GM12878 (cell line): ENCODE measurements at regions not wholly inside any gene's neighbourhood (a gene's known extent, or its start where the extent isn't known, plus 50 kb on each side); places are given as distances from the start of the nearest gene placed in this dataset.

Source experiments
- ATAC-seq: fragments of 200-7000 bp; cut with Tn5 transposase; 3 replicates; pipeline ENCODE4 v1.9.1; 2020; ENCODE audit warnings: mild to moderate bottlenecking, moderate library complexity
- BruUV-seq: library from RNA; stranded (reverse); fragments of 400-500 nt; replicated peaks from 2 replicates; lab custom pipeline; 2021; lab: Mats Ljungman, UMichigan
- CTCF ChIA-PET: fragments of 300-600 bp; sonication (Branson Sonifier 250); formaldehyde crosslinking; extraction: SDS; loops from one replicate; lab custom pipeline; 2021; ENCODE audit warnings: inconsistent platforms; lab: Yijun Ruan, JAX
- POLR2A ChIA-PET: fragments of 350-600 bp; formaldehyde crosslinking; extraction: SDS; loops from one replicate; lab custom pipeline; 2021; ENCODE audit warnings: inconsistent platforms; lab: Charles Lee
- RAD21 ChIA-PET: fragments of 300-600 bp; sonication (Branson Sonifier 250); formaldehyde crosslinking; loops from one replicate; lab custom pipeline; 2023; ENCODE audit warnings: antibody characterized with exemption; ENCODE audit not compliant: unreplicated experiment; lab: Charles Lee
- SMC1A ChIA-PET: fragments of 300-600 bp; sonication (Branson Sonifier 250); formaldehyde crosslinking; loops from one replicate; lab custom pipeline; 2023; ENCODE audit not compliant: unreplicated experiment, uncharacterized antibody; lab: Charles Lee
- DNase-seq: peaks from one replicate; pipeline ENCODE4 v3.0.0-alpha.2; 2011; ENCODE audit warnings: low read depth, low spot score
- FAIRE-seq: peaks from 3 replicates; lab custom pipeline; 2011; peaks lifted over from hg19 to GRCh38; lab: Jason Lieb, UNC
- H2AFZ ChIP-seq: 2 replicates; pipeline ENCODE4 v1.6.0; 2011; ENCODE audit warnings: low read depth, low read length, control low read depth; ENCODE audit not compliant: control insufficient read depth
- H3K27ac ChIP-seq: 2 replicates; pipeline ENCODE4 v1.5.1; 2011; ENCODE audit warnings: control low read depth; ENCODE audit not compliant: control insufficient read depth, insufficient read depth
- H3K27me3 ChIP-seq, 2 experiments: replicated peaks in 1 of 2; 2 replicates each; pipeline versions ENCODE4 v1.6.0 to v1.6.1; 2011; ENCODE audit warnings: low read length in 1 of 2; ENCODE audit not compliant: control insufficient read depth in 2 of 2, insufficient read depth in 2 of 2
- H3K36me3 ChIP-seq, 2 experiments: 2 replicates each; pipeline ENCODE4 v1.5.1; 2011; ENCODE audit warnings: low read length in 1 of 2; ENCODE audit not compliant: control insufficient read depth in 2 of 2, insufficient read depth in 2 of 2
- H3K4me1 ChIP-seq: 2 replicates; pipeline ENCODE4 v1.6.1; 2011; ENCODE audit warnings: mild to moderate bottlenecking, low read length, moderate library complexity, mixed read lengths; ENCODE audit not compliant: control insufficient read depth, insufficient read depth
- H3K4me2 ChIP-seq: 2 replicates; pipeline ENCODE4 v1.6.0; 2011; ENCODE audit warnings: control low read depth; ENCODE audit not compliant: control insufficient read depth, insufficient read depth
- H3K4me3 ChIP-seq: fragments of 200-600 bp; sonication (generic); 2 replicates; pipeline ENCODE4 v1.5.1; 2016
- H3K79me2 ChIP-seq: 2 replicates; pipeline ENCODE4 v1.6.0; 2011; ENCODE audit warnings: low read length; ENCODE audit not compliant: control insufficient read depth, insufficient read depth
- H3K9ac ChIP-seq: 2 replicates; pipeline ENCODE4 v1.8.0; 2011; ENCODE audit warnings: low read length, control low read depth, mixed read lengths; ENCODE audit not compliant: control insufficient read depth, insufficient read depth
- H3K9me3 ChIP-seq: replicated peaks from 3 replicates; pipeline ENCODE4 v1.5.1; 2011; ENCODE audit warnings: mild to moderate bottlenecking, low read length; ENCODE audit not compliant: control insufficient read depth, insufficient read depth
- H4K20me1 ChIP-seq: 2 replicates; pipeline ENCODE4 v1.6.0; 2011; ENCODE audit not compliant: control insufficient read depth, insufficient read depth
- CREB1 ChIP-seq: IDR thresholded peaks from 2 replicates; pipeline ENCODE4 v1.6.1; 2012; ENCODE audit warnings: low read depth, mild to moderate bottlenecking, inconsistent platforms
- E2F4 ChIP-seq: IDR thresholded peaks from 2 replicates; pipeline ENCODE4 v1.6.1; 2012; ENCODE audit warnings: low read depth, low read length, improper control_type of control experiment
- ESRRA ChIP-seq: IDR thresholded peaks from 2 replicates; pipeline ENCODE4 v1.6.1; 2012; ENCODE audit warnings: mild to moderate bottlenecking, low read length, improper control_type of control experiment
- IRF5 ChIP-seq: fragments of 450-650 bp; IDR thresholded peaks from 2 replicates; pipeline ENCODE4 v1.6.1; 2017; ENCODE audit warnings: borderline replicate concordance
- LARP7 ChIP-seq: fragments of 450-650 bp; IDR thresholded peaks from 2 replicates; pipeline ENCODE4 v1.6.1; 2017; ENCODE audit warnings: mild to moderate bottlenecking
- MAX ChIP-seq: IDR thresholded peaks from 2 replicates; pipeline ENCODE4 v1.6.1; 2012; ENCODE audit warnings: low read depth, low read length, improper control_type of control experiment
- NRF1 ChIP-seq: conservative IDR thresholded peaks from 2 replicates; pipeline ENCODE4 v1.6.1; 2011; ENCODE audit warnings: mild to moderate bottlenecking, low read depth, low read length, improper control_type of control experiment
- POLR2AphosphoS5 ChIP-seq: IDR thresholded peaks from 2 replicates; pipeline ENCODE4 v1.6.1; 2011; ENCODE audit warnings: mild to moderate bottlenecking, low read length, inconsistent platforms
- SKIL ChIP-seq: fragments of 450-650 bp; IDR thresholded peaks from 2 replicates; pipeline ENCODE4 v1.6.1; 2017; ENCODE audit warnings: mild to moderate bottlenecking, low read depth, inconsistent platforms; ENCODE audit not compliant: poor library complexity, severe bottlenecking
- SREBF2 ChIP-seq: IDR thresholded peaks from 2 replicates; pipeline ENCODE4 v1.6.1; 2012; ENCODE audit warnings: mild to moderate bottlenecking, low read length
- STAT3 ChIP-seq: IDR thresholded peaks from 2 replicates; pipeline ENCODE4 v1.6.1; 2011; ENCODE audit warnings: low read depth, low read length, improper control_type of control experiment
- USF2 ChIP-seq: IDR thresholded peaks from 2 replicates; pipeline ENCODE4 v1.6.1; 2011; ENCODE audit warnings: low read depth, low read length, improper control_type of control experiment, borderline replicate concordance
- ZNF274 ChIP-seq: IDR thresholded peaks from one replicate; pipeline ENCODE4 v1.8.0; 2011; ENCODE audit not compliant: insufficient read length, insufficient read depth
- ZNF384 ChIP-seq: IDR thresholded peaks from 2 replicates; pipeline ENCODE4 v1.6.1; 2012; ENCODE audit warnings: low read depth, mild to moderate bottlenecking, low read length, improper control_type of control experiment, borderline replicate concordance
- WGBS: methylation state at CpG from one replicate; pipeline ENCODE4 v1.1.6; 2016; ENCODE audit warnings: low lambda C conversion rate; ENCODE audit not compliant: insufficient replicate concordance, insufficient coverage; ENCODE audit errors: missing lambda C conversion rate; 5-methylcytosine and 5-hydroxymethylcytosine counted together
- in situ Hi-C: fragments of 300-500 bp; cut with MboI; formaldehyde crosslinking; loops from 9 replicates; pipeline ENCODE4 v1.14.3; 2018; ENCODE audit warnings: mixed read lengths
- intact Hi-C: fragments of 100-400 bp; cut with micrococcal nuclease; formaldehyde crosslinking; loops from one replicate; pipeline ENCODE4 v1.14.2; 2022; ENCODE audit not compliant: unreplicated experiment

- no peak overlapping the region for H2AFZ ChIP-seq
- POLR2A ChIA-PET, result no interaction called here
- H3K9ac ChIP-seq, result no peak overlapping the region
- RAD21 ChIA-PET, result no interaction called here
- H3K4me2 ChIP-seq, result no peak overlapping the region
- BruUV-seq, result no TSS peak
- ATAC-seq (no peak), DNase-seq (no peak), FAIRE-seq (no peak)
- no peak overlapping the region for H3K4me3 ChIP-seq
- no peaks in the 10 kb centered on the region for H3K79me2 ChIP-seq
- TF ChIP-seq ESRRA (no peak), LARP7 (no peak), MAX (no peak), USF2 (no peak), IRF5 (no peak), STAT3 (no peak), POLR2AphosphoS5 (no peak), ZNF384 (no peak), SKIL (no peak), SREBF2 (no peak), E2F4 (no peak), NRF1 (no peak), ZNF274 (no peak), CREB1 (no peak)
- no peaks in the 10 kb centered on the region for H3K9me3 ChIP-seq
- intact Hi-C loops (no loop called here), in situ Hi-C loops (no loop called here)
- H3K36me3 ChIP-seq, result no peaks in the 10 kb centered on the region
- no peaks in the 10 kb centered on the region for H3K27me3 ChIP-seq
- H3K27ac ChIP-seq, result no peak overlapping the region
- SMC1A ChIA-PET, result no interaction called here
- H4K20me1 ChIP-seq, result no peaks in the 10 kb centered on the region
- WGBS, result 0% methylated on average over 2 of the region's 2 CpGs
- H3K4me1 ChIP-seq, result no peaks in the 10 kb centered on the region
- CTCF ChIA-PET, result no interaction called here
Measured at GRCh38 chr17:53499277-53499676, 323.4 kb upstream of the KIF2B start.
